ENCODE measurements at regions not wholly inside any gene's neighbourhood (a gene's known extent, or its start where the extent isn't known, plus 50 kb on each side); places are given as distances from the start of the nearest gene placed in this dataset.

DNA sequence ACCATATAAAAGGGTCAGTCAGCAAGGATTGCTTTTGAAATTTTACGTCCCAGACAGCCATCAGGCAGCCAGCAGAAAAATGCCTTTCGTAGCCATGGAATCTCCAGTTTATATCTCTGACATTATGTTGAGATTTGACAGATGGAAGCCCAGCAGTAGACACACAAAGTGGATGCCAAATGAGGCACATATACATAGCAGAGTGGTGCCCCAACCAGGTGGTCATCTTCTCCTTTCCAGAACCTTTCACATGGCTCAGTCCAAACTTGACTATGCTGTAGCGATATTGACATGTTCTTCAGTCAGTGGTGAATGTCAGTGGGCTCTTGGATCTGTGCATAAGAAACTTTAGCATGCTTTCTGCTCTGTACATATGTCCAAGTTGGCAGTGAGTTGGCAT, 123.3 kb upstream of the GBE1 start (continued):
- TF ChIP-seq, protein P1, sequence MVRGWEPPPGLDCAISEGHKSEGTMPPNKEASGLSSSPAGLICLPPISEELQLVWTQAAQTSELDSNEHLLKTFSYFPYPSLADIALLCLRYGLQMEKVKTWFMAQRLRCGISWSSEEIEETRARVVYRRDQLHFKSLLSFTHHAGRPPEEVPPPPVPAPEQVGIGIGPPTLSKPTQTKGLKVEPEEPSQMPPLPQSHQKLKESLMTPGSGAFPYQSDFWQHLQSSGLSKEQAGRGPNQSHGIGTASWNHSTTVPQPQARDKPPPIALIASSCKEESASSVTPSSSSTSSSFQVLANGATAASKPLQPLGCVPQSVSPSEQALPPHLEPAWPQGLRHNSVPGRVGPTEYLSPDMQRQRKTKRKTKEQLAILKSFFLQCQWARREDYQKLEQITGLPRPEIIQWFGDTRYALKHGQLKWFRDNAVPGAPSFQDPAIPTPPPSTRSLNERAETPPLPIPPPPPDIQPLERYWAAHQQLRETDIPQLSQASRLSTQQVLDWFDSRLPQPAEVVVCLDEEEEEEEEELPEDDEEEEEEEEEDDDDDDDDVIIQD (CRISPR knock-in tag; IDR thresholded peaks at IDR 0.05): no peak
- TF ChIP-seq, protein P2, sequence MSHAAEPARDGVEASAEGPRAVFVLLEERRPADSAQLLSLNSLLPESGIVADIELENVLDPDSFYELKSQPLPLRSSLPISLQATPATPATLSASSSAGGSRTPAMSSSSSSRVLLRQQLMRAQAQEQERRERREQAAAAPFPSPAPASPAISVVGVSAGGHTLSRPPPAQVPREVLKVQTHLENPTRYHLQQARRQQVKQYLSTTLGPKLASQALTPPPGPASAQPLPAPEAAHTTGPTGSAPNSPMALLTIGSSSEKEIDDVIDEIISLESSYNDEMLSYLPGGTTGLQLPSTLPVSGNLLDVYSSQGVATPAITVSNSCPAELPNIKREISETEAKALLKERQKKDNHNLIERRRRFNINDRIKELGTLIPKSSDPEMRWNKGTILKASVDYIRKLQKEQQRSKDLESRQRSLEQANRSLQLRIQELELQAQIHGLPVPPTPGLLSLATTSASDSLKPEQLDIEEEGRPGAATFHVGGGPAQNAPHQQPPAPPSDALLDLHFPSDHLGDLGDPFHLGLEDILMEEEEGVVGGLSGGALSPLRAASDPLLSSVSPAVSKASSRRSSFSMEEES (CRISPR knock-in tag; IDR thresholded peaks at IDR 0.05): no peak
- TF ChIP-seq FOXJ2 (tag; IDR thresholded peaks at IDR 0.05) (no peak), CHD4 (IDR thresholded peaks at IDR 0.05; ENCODE audit: insufficient read depth, insufficient replicate concordance, low read depth, low read length, poor library complexity, severe bottlenecking) (no peak), YY1 (IDR thresholded peaks at IDR 0.05; ENCODE audit: borderline replicate concordance in 1 of 3, control insufficient read depth in 1 of 3, extremely low read depth in 1 of 3, insufficient read depth in 3 of 3, insufficient read length in 1 of 3, insufficient replicate concordance in 2 of 3, low read depth in 1 of 3, low read length in 2 of 3) (no peak), MTA3 (IDR thresholded peaks at IDR 0.05; ENCODE audit: borderline replicate concordance) (no peak), NCOA4 (IDR thresholded peaks at IDR 0.05; ENCODE audit: partially characterized antibody) (no peak), ZNF79 (CRISPR knock-in tag; IDR thresholded peaks at IDR 0.05; ENCODE audit: low read depth) (no peak), MAZ (CRISPR knock-in tag; conservative IDR thresholded peaks at IDR 0.05 in 1 of 2, IDR thresholded peaks at IDR 0.05 in 1 of 2) (no peak)
- TF ChIP-seq, protein P3, sequence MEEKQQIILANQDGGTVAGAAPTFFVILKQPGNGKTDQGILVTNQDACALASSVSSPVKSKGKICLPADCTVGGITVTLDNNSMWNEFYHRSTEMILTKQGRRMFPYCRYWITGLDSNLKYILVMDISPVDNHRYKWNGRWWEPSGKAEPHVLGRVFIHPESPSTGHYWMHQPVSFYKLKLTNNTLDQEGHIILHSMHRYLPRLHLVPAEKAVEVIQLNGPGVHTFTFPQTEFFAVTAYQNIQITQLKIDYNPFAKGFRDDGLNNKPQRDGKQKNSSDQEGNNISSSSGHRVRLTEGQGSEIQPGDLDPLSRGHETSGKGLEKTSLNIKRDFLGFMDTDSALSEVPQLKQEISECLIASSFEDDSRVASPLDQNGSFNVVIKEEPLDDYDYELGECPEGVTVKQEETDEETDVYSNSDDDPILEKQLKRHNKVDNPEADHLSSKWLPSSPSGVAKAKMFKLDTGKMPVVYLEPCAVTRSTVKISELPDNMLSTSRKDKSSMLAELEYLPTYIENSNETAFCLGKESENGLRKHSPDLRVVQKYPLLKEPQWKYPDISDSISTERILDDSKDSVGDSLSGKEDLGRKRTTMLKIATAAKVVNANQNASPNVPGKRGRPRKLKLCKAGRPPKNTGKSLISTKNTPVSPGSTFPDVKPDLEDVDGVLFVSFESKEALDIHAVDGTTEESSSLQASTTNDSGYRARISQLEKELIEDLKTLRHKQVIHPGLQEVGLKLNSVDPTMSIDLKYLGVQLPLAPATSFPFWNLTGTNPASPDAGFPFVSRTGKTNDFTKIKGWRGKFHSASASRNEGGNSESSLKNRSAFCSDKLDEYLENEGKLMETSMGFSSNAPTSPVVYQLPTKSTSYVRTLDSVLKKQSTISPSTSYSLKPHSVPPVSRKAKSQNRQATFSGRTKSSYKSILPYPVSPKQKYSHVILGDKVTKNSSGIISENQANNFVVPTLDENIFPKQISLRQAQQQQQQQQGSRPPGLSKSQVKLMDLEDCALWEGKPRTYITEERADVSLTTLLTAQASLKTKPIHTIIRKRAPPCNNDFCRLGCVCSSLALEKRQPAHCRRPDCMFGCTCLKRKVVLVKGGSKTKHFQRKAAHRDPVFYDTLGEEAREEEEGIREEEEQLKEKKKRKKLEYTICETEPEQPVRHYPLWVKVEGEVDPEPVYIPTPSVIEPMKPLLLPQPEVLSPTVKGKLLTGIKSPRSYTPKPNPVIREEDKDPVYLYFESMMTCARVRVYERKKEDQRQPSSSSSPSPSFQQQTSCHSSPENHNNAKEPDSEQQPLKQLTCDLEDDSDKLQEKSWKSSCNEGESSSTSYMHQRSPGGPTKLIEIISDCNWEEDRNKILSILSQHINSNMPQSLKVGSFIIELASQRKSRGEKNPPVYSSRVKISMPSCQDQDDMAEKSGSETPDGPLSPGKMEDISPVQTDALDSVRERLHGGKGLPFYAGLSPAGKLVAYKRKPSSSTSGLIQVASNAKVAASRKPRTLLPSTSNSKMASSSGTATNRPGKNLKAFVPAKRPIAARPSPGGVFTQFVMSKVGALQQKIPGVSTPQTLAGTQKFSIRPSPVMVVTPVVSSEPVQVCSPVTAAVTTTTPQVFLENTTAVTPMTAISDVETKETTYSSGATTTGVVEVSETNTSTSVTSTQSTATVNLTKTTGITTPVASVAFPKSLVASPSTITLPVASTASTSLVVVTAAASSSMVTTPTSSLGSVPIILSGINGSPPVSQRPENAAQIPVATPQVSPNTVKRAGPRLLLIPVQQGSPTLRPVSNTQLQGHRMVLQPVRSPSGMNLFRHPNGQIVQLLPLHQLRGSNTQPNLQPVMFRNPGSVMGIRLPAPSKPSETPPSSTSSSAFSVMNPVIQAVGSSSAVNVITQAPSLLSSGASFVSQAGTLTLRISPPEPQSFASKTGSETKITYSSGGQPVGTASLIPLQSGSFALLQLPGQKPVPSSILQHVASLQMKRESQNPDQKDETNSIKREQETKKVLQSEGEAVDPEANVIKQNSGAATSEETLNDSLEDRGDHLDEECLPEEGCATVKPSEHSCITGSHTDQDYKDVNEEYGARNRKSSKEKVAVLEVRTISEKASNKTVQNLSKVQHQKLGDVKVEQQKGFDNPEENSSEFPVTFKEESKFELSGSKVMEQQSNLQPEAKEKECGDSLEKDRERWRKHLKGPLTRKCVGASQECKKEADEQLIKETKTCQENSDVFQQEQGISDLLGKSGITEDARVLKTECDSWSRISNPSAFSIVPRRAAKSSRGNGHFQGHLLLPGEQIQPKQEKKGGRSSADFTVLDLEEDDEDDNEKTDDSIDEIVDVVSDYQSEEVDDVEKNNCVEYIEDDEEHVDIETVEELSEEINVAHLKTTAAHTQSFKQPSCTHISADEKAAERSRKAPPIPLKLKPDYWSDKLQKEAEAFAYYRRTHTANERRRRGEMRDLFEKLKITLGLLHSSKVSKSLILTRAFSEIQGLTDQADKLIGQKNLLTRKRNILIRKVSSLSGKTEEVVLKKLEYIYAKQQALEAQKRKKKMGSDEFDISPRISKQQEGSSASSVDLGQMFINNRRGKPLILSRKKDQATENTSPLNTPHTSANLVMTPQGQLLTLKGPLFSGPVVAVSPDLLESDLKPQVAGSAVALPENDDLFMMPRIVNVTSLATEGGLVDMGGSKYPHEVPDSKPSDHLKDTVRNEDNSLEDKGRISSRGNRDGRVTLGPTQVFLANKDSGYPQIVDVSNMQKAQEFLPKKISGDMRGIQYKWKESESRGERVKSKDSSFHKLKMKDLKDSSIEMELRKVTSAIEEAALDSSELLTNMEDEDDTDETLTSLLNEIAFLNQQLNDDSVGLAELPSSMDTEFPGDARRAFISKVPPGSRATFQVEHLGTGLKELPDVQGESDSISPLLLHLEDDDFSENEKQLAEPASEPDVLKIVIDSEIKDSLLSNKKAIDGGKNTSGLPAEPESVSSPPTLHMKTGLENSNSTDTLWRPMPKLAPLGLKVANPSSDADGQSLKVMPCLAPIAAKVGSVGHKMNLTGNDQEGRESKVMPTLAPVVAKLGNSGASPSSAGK (IDR thresholded peaks at IDR 0.05): no peak
- TF ChIP-seq, protein P4, sequence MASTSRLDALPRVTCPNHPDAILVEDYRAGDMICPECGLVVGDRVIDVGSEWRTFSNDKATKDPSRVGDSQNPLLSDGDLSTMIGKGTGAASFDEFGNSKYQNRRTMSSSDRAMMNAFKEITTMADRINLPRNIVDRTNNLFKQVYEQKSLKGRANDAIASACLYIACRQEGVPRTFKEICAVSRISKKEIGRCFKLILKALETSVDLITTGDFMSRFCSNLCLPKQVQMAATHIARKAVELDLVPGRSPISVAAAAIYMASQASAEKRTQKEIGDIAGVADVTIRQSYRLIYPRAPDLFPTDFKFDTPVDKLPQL (IDR thresholded peaks at IDR 0.05; ENCODE audit: extremely low read depth, insufficient read length): no peak
